GM12874 (cell line): ENCODE measurements at regions not wholly inside any gene's neighbourhood (a gene's known extent, or its start where the extent isn't known, plus 50 kb on each side); places are given as distances from the start of the nearest gene placed in this dataset.

Source experiments
- TF ChIP-seq, protein P1 (sequence below): IDR thresholded peaks from 2 replicates; pipeline ENCODE4 v1.5.1; 2011; ENCODE audit warnings: low read depth, mild to moderate bottlenecking, control low read depth, low read length, moderate library complexity; ENCODE audit not compliant: insufficient read depth

DNA sequence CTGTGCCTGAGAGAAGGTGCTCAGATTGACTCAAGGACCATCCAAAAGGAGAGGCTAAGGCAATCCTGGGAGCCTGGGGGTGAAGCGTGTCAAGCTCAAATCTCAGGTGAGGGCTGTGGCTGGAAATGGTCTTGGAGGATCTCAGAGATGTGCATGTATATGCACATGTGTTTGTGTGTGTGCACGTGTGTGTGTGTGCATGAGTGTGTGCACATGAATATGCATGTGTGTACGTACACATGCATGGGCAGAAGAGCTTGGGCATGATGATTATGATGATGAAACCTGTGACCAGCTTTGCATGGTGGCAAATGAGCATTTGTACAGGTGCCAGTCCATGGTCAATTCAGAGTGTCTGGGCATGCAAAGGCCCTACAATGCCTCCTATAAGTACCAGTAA, 326.6 kb downstream of the CXCL12 start:
- TF ChIP-seq, protein P1, sequence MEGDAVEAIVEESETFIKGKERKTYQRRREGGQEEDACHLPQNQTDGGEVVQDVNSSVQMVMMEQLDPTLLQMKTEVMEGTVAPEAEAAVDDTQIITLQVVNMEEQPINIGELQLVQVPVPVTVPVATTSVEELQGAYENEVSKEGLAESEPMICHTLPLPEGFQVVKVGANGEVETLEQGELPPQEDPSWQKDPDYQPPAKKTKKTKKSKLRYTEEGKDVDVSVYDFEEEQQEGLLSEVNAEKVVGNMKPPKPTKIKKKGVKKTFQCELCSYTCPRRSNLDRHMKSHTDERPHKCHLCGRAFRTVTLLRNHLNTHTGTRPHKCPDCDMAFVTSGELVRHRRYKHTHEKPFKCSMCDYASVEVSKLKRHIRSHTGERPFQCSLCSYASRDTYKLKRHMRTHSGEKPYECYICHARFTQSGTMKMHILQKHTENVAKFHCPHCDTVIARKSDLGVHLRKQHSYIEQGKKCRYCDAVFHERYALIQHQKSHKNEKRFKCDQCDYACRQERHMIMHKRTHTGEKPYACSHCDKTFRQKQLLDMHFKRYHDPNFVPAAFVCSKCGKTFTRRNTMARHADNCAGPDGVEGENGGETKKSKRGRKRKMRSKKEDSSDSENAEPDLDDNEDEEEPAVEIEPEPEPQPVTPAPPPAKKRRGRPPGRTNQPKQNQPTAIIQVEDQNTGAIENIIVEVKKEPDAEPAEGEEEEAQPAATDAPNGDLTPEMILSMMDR = no peak

DNA sequence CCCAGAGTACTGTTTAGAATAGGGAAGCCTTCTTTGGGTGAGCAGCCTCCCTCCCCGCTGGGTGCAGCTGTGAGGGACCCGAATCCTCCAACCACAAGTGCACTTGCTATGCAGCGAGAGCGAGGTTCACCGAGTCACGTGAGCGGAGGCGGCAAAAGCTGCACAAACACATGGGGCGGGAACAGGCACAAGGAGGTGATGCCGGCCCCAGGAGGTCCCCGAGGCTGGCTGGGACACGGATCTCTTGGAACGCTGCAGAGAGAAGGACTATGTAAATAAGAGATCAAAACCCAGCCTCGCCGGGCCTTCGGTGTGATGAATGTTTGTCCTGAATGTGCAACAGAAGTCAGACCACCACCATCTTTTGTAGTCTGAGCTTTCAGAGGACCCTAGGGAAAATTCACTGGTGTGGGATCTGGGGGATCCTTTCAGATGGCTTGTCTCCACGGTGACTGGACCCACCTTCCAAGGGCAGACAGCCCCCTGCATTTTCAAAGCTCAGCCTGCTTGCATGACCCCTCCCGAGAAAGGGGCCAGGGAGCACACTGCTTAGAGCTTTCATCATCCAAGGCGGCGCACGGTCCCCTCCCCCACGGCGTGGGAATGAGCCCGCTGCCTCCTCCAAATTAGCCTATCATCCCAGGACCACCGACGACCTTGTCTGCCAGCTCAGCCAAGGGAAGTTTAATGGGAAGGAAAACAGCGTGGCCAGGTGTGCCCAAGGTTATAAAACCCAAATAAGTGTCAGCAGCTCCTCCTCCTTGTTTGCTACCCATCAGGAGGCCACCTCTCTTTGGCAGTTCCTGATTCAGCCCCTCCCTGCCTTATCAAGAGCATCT, 327.7 kb downstream of the CXCL12 start:
- TF ChIP-seq, protein P1 = no peak

DNA sequence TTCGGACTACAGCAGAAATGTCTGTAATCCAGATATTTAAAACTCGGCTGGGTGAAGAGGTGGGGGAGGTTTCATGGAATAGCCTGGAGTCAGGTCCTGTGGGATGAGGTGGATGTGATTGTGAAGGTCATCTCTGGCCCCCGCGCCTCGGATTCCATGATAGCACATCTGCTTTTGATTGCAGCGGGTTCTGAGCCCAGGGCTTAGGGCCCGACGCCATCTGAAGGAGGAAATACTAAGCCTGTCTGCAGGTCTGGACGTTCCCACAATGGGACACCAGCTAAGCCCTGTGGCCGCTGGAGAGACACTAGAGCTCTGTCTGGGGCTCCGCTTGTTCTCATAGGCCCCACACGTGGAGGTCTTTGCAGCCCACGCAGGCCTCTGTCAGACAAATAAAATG, 328.7 kb downstream of the CXCL12 start:
- TF ChIP-seq, protein P1 = no peak

DNA sequence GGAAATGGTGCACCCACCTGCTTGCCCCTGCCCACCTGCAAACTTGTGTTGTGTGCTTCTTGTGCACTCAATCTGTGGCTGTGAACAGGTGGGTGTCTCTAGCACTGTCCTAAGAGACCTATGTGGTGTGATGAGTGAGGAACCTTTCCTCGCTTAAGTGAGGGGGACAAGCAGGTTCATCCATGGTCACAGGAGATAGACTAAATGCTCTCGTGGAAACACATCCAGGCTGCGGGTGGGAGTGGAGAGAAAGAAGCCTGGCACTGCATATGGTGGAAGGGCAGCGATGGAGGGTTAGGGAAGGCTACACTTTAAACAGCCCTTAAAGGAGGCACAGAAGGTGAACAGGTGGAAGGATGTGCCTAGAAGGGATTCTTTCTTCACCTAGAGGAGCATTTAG, 330.9 kb downstream of the CXCL12 start:
- TF ChIP-seq, protein P1 = no peak

DNA sequence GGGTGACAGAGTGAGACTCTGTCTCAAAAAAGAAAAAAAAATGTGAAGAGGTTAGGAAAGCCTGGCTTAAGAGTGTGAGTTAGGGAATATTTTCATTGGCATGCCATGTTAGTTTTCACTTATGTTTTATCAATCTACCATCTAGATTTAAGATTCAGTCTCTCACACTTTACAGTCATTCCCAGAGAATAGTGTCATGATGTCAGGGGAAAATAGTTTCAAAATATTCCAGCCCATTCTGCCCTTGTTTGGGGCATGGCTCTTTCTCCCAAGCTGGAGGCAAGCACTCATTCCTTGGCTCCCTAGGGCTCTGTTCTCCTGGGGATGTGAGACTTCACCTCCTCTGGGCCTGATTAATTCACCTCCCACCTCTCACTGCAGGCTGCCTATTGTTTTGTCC, 331.5 kb downstream of the CXCL12 start:
- TF ChIP-seq, protein P1 = no peak

DNA sequence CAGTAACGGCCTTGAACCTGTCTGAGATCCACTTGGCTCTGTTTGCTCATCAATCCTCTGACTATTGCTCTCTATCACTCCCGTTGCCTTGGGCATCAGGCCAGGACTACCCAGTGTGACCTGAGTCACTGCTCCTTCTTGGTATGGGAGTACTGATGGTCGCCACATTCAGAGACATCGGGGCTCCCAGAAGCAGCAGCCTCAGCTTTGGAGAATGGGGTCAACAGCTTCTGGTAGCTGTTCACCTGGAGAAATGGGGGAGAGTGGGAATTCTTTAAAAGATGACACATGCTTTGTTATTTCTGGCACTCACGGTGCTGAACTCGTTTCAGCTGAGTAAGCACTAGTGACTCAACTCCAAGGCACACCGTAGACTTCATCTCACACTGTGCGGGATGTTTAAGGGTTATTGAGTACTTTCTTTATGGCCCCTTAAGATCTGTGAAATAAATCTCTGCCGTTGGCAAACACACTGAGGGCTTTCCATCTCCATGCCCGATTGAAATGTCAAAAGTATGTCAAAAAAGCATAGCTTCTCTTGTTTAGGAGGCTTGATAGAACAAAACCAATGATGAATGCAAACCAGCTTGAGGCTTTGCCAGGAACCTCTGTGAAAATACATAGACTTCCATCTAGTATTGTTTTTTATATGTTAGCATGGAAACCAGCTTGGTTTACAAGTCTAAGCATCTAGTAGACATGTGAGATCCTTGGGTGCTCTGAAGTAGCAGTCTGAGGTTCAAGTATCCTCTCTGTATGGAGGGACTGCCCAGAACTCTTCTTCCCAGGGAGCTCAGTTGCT, 333.1 kb downstream of the CXCL12 start:
- TF ChIP-seq, protein P1 = no peak

DNA sequence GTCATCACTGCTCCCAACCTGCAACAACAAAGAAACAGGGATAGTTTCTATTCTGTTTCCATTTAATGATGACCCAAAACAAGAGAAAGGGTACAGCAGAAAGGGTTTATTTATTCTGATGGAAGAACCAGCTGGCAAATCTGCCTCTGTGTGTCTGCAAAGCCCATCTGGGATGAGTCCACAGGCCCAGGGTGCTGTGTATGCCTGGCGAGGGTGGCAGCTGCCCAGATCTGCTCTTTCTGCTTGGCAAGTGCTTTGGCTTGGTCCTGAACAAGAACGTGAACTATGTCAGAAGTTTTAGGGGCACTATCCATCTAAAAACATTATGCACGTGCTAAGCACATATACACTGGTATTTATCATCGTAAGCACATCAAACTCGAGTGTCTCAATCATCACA, 333.8 kb downstream of the CXCL12 start:
- TF ChIP-seq, protein P1 = no peak
